Ishikawa (cell line): ENCODE measurements at regions not wholly inside any gene's neighbourhood (a gene's known extent, or its start where the extent isn't known, plus 50 kb on each side); places are given as distances from the start of the nearest gene placed in this dataset.

ENCODE experiments used
- CEBPB ChIP-seq: IDR thresholded peaks from 2 replicates; pipeline ENCODE4 v1.6.1; 2012
- CREB1 ChIP-seq: IDR thresholded peaks from 2 replicates; pipeline ENCODE4 v1.6.1; 2012; ENCODE audit warnings: low read depth
- EGR1 ChIP-seq: IDR thresholded peaks from 2 replicates; pipeline ENCODE4 v1.6.1; 2012
- EP300 ChIP-seq: IDR thresholded peaks from 2 replicates; pipeline ENCODE4 v1.6.1; 2012; ENCODE audit warnings: borderline replicate concordance
- FOXM1 ChIP-seq: IDR thresholded peaks from 2 replicates; pipeline ENCODE4 v1.6.1; 2012; ENCODE audit warnings: low read depth, borderline replicate concordance
- MAX ChIP-seq: IDR thresholded peaks from 2 replicates; pipeline ENCODE4 v1.6.1; 2012
- NFIC ChIP-seq: IDR thresholded peaks from 2 replicates; pipeline ENCODE4 v1.6.1; 2012
- RAD21 ChIP-seq: IDR thresholded peaks from 2 replicates; pipeline ENCODE4 v1.6.1; 2012; ENCODE audit warnings: low read depth
- REST ChIP-seq: IDR thresholded peaks from 2 replicates; pipeline ENCODE4 v1.6.1; 2012; ENCODE audit warnings: low read depth, mild to moderate bottlenecking
- TAF1 ChIP-seq: IDR thresholded peaks from 2 replicates; pipeline ENCODE4 v1.6.1; 2012; ENCODE audit warnings: low read depth, mild to moderate bottlenecking
- TCF12 ChIP-seq: IDR thresholded peaks from 2 replicates; pipeline ENCODE4 v1.6.1; 2012; ENCODE audit warnings: low read depth
- TEAD4 ChIP-seq: IDR thresholded peaks from 2 replicates; pipeline ENCODE4 v1.6.1; 2012
- USF1 ChIP-seq: IDR thresholded peaks from 2 replicates; pipeline ENCODE4 v1.6.1; 2012
- YY1 ChIP-seq: IDR thresholded peaks from 2 replicates; pipeline ENCODE4 v1.6.1; 2012; ENCODE audit warnings: low read depth
- ZBTB7A ChIP-seq: IDR thresholded peaks from 2 replicates; pipeline ENCODE4 v1.6.1; 2012; ENCODE audit warnings: low read depth

GRCh38 chr18:43181711-43182110, 66.2 kb upstream of the RIT2 start:
- TF ChIP-seq RAD21 (no peak), TCF12 (no peak), TEAD4 (no peak), CEBPB (no peak), TAF1 (no peak), NFIC (no peak), EGR1 (no peak), MAX (no peak), USF1 (no peak), REST (no peak), EP300 (no peak), FOXM1 (no peak), CREB1 (no peak), ZBTB7A (no peak), YY1 (no peak)

DNA sequence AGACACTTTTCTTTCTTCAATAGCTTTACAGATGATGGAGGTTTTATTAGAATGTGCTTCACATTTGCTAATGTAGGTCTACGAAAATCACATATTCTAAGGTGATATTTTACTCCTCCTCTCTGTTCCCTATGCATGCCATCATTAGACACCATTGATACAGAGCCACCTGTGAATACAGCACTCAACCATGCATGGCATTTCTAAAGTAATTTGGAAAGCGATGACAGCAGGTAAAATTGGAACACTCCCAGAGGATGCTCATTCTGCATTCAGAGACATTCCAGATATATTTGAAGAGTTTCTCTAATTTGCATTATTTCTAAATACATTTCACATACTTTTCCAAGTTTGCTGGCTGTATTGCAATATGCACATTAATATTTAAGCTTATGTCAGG, 65.3 kb upstream of the RIT2 start:
- TF ChIP-seq RAD21 (no peak), YY1 (no peak), TCF12 (no peak), NFIC (no peak), MAX (no peak), CREB1 (no peak), TEAD4 (no peak), CEBPB (no peak), ZBTB7A (no peak), REST (no peak), TAF1 (no peak), EGR1 (no peak)

- TF ChIP-seq EP300, result no peak
- TF ChIP-seq EGR1, result no peak
- TF ChIP-seq TEAD4, result no peak
- no peak for TF ChIP-seq CREB1
- TF ChIP-seq TCF12, result no peak
- no peak for TF ChIP-seq RAD21
- no peak for TF ChIP-seq CEBPB
- no peak for TF ChIP-seq USF1
- no peak for TF ChIP-seq NFIC
- no peak for TF ChIP-seq REST
- TF ChIP-seq TAF1, result no peak
- TF ChIP-seq ZBTB7A, result no peak
- no peak for TF ChIP-seq MAX
- no peak for TF ChIP-seq FOXM1
- TF ChIP-seq YY1, result no peak
Observed at GRCh38 chr18:43175257-43175656, 59.8 kb upstream of the RIT2 start.

GRCh38 chr18:43170586-43170985, 55.1 kb upstream of the RIT2 start:
- peak; percentile 9; the same call in 1 of the 2 replicates for TF ChIP-seq RAD21
- TF ChIP-seq ZBTB7A, result no peak
